Stomach smooth muscle (tissue), 2 donors: ENCODE measurements at regions not wholly inside any gene's neighbourhood (a gene's known extent, or its start where the extent isn't known, plus 50 kb on each side); places are given as distances from the start of the nearest gene placed in this dataset.

Experiments
- H3K27ac ChIP-seq: one replicate; pipeline ENCODE4 v1.7.0; 2013; ENCODE audit warnings: mild to moderate bottlenecking, low read length, inconsistent platforms
- H3K27me3 ChIP-seq, 2 donors: one replicate each; pipeline ENCODE4 v1.7.0; 2013; ENCODE audit warnings: low read length in 2 of 2; ENCODE audit not compliant: insufficient read depth in 2 of 2, control insufficient read depth in 1 of 2
- H3K36me3 ChIP-seq, 2 donors: one replicate each; pipeline ENCODE4 v1.7.0; 2013; ENCODE audit warnings: low read length in 2 of 2; ENCODE audit not compliant: control insufficient read depth in 2 of 2, insufficient read depth in 2 of 2
- H3K4me1 ChIP-seq: one replicate; pipeline ENCODE4 v1.7.0; 2013; ENCODE audit warnings: low read length; ENCODE audit not compliant: control insufficient read depth, insufficient read depth
- H3K4me3 ChIP-seq, 2 donors: one replicate each; pipeline ENCODE4 v1.7.0; 2013; ENCODE audit warnings: low read length in 2 of 2
- H3K9ac ChIP-seq, 2 donors: one replicate each; pipeline ENCODE4 v1.7.0; 2013; ENCODE audit warnings: low read length in 2 of 2, mild to moderate bottlenecking in 1 of 2
- H3K9me3 ChIP-seq, 2 donors: one replicate each; pipeline ENCODE4 v1.7.0; 2013; ENCODE audit warnings: low read length in 2 of 2; ENCODE audit not compliant: control insufficient read depth in 2 of 2
- donor health status: healthy.
- donor health status: Pancreatic carcinoma.

GRCh38 chr2:120490091-120490798, 144.3 kb downstream of the INHBB start:
- no peak overlapping the region for H3K27ac ChIP-seq
- no peaks in the 10 kb centered on the region for H3K36me3 ChIP-seq
- H3K27me3 ChIP-seq, result peaks cover 0 to 5% of the 10 kb centered on the region in 2 donors
- H3K9ac ChIP-seq, result no peak overlapping the region
- H3K4me3 ChIP-seq, result no peak overlapping the region
- no peaks in the 10 kb centered on the region for H3K9me3 ChIP-seq
- no peaks in the 10 kb centered on the region for H3K4me1 ChIP-seq

GRCh38 chr2:120491111-120491625, 145.2 kb downstream of the INHBB start:
- Histone ChIP-seq H3K36me3 (no peaks in the 10 kb centered on the region), H3K27ac (no peak overlapping the region), H3K9me3 (no peaks in the 10 kb centered on the region), H3K4me3 (no peak overlapping the region), H3K9ac (no peak overlapping the region), H3K4me1 (no peaks in the 10 kb centered on the region), H3K27me3 (peaks cover 0 to 5% of the 10 kb centered on the region in 2 donors)

GRCh38 chr2:120493231-120493630, 147.3 kb downstream of the INHBB start:
- no peak overlapping the region for H3K4me3 ChIP-seq
- H3K36me3 ChIP-seq, result no peaks in the 10 kb centered on the region
- no peaks in the 10 kb centered on the region for H3K4me1 ChIP-seq
- no peak overlapping the region for H3K27ac ChIP-seq
- H3K9ac ChIP-seq, result no peak overlapping the region
- no peaks in the 10 kb centered on the region for H3K9me3 ChIP-seq
- H3K27me3 ChIP-seq, result peaks cover 0 to 2% of the 10 kb centered on the region in 2 donors

- H3K9ac ChIP-seq, result no peak overlapping the region
- no peak overlapping the region for H3K27ac ChIP-seq
- no peaks in the 10 kb centered on the region for H3K36me3 ChIP-seq
- H3K4me3 ChIP-seq, result no peak overlapping the region
- H3K4me1 ChIP-seq, result no peaks in the 10 kb centered on the region
- no peaks in the 10 kb centered on the region for H3K9me3 ChIP-seq
- peaks cover 0 to under 1% of the 10 kb centered on the region in 2 donors for H3K27me3 ChIP-seq
Measured at GRCh38 chr2:120494446-120494845, 148.5 kb downstream of the INHBB start.

GRCh38 chr2:120495586-120495985, 149.7 kb downstream of the INHBB start:
- H3K27me3 ChIP-seq, result no peaks in the 10 kb centered on the region
- no peaks in the 10 kb centered on the region for H3K4me1 ChIP-seq
- no peaks in the 10 kb centered on the region for H3K36me3 ChIP-seq
- no peak overlapping the region for H3K4me3 ChIP-seq
- no peaks in the 10 kb centered on the region for H3K9me3 ChIP-seq
- H3K9ac ChIP-seq, result no peak overlapping the region
- H3K27ac ChIP-seq, result no peak overlapping the region

GRCh38 chr2:120496235-120496634, 150.3 kb downstream of the INHBB start:
- Histone ChIP-seq H3K9me3 (no peaks in the 10 kb centered on the region), H3K9ac (no peak overlapping the region), H3K27ac (no peak overlapping the region), H3K36me3 (no peaks in the 10 kb centered on the region), H3K4me1 (no peaks in the 10 kb centered on the region), H3K27me3 (no peaks in the 10 kb centered on the region), H3K4me3 (no peak overlapping the region)

GRCh38 chr2:120496759-120497158, 150.8 kb downstream of the INHBB start:
- Histone ChIP-seq H3K4me1 (no peaks in the 10 kb centered on the region), H3K27me3 (no peaks in the 10 kb centered on the region), H3K36me3 (no peaks in the 10 kb centered on the region), H3K4me3 (no peak overlapping the region), H3K9ac (no peak overlapping the region), H3K27ac (no peak overlapping the region), H3K9me3 (no peaks in the 10 kb centered on the region)

- no peak overlapping the region for H3K4me3 ChIP-seq
- H3K27me3 ChIP-seq, result no peaks in the 10 kb centered on the region
- H3K9ac ChIP-seq, result no peak overlapping the region
- H3K36me3 ChIP-seq, result no peaks in the 10 kb centered on the region
- H3K4me1 ChIP-seq, result no peaks in the 10 kb centered on the region
- H3K9me3 ChIP-seq, result no peaks in the 10 kb centered on the region
- no peak overlapping the region for H3K27ac ChIP-seq
Measured at GRCh38 chr2:120497261-120497977, 151.5 kb downstream of the INHBB start.

GRCh38 chr2:120498121-120498520, 152.2 kb downstream of the INHBB start:
- H3K4me3 ChIP-seq, result no peak overlapping the region
- no peak overlapping the region for H3K27ac ChIP-seq
- no peak overlapping the region for H3K9ac ChIP-seq

GRCh38 chr2:120498576-120499394, 152.8 kb downstream of the INHBB start:
- Histone ChIP-seq H3K27ac (no peak overlapping the region), H3K27me3 (no peaks in the 10 kb centered on the region), H3K4me1 (no peaks in the 10 kb centered on the region), H3K9ac (no peak overlapping the region), H3K4me3 (no peak overlapping the region), H3K36me3 (no peaks in the 10 kb centered on the region), H3K9me3 (no peaks in the 10 kb centered on the region)

More at GRCh38 chr2:120498121-120498520, 152.2 kb downstream of the INHBB start:
- Histone ChIP-seq H3K9me3 (no peaks in the 10 kb centered on the region), H3K36me3 (no peaks in the 10 kb centered on the region), H3K27me3 (no peaks in the 10 kb centered on the region), H3K4me1 (no peaks in the 10 kb centered on the region)
